GM21737 (cell line): ENCODE measurements at regions not wholly inside any gene's neighbourhood (a gene's known extent, or its start where the extent isn't known, plus 50 kb on each side); places are given as distances from the start of the nearest gene placed in this dataset.
A peak's percentile ranks its signal among the peaks of the same experiment; 100 is the strongest.
"Not testable (repeated sequence)": the region's sequence is repeated elsewhere in the genome, so short reads cannot be mapped to it uniquely, and the experiment has no call there.

Experiments used
- ATAC-seq: cut with Tn5 transposase; IDR thresholded peaks from one replicate; pipeline ENCODE4 v1.9.1; 2021; ENCODE audit warnings: mild to moderate bottlenecking, moderate library complexity; ENCODE audit not compliant: unreplicated experiment

- ATAC-seq: no peak
Measured at GRCh38 chr1:240722788-240723187, 110.8 kb upstream of the GREM2 start.

DNA sequence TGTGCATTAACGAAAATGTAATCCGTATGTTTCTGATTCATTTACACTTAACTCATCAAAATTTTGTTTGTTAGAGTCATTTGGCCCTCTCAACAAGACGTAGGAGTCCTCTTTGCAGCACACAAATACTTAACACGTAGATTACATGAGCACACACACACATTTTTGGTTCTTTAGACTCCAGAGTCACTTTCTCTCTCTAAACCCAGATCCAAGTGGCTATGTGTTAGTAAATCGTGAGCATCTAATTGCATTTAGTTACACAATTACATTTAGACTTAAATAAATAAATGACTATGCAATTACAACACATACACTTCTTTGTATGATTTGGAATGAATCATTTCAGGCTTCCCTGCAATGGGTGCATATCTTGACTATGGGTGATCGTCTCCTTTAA is 109.0 kb upstream of the GREM2 start:
- ATAC-seq: no peak

GRCh38 chr1:240719953-240720700 is 108.2 kb upstream of the GREM2 start:
- no peak for ATAC-seq

GRCh38 chr1:240716538-240716937 is 104.6 kb upstream of the GREM2 start:
- ATAC-seq: not testable (repeated sequence)

GRCh38 chr1:240714568-240715292 is 102.8 kb upstream of the GREM2 start:
- ATAC-seq: no peak

- ATAC-seq: no peak
Measured at GRCh38 chr1:240712014-240712731, 100.2 kb upstream of the GREM2 start.

GRCh38 chr1:240711020-240711419 is 99.1 kb upstream of the GREM2 start:
- no peak for ATAC-seq

- no peak for ATAC-seq
Measured at GRCh38 chr1:240709676-240710075, 97.7 kb upstream of the GREM2 start.

DNA sequence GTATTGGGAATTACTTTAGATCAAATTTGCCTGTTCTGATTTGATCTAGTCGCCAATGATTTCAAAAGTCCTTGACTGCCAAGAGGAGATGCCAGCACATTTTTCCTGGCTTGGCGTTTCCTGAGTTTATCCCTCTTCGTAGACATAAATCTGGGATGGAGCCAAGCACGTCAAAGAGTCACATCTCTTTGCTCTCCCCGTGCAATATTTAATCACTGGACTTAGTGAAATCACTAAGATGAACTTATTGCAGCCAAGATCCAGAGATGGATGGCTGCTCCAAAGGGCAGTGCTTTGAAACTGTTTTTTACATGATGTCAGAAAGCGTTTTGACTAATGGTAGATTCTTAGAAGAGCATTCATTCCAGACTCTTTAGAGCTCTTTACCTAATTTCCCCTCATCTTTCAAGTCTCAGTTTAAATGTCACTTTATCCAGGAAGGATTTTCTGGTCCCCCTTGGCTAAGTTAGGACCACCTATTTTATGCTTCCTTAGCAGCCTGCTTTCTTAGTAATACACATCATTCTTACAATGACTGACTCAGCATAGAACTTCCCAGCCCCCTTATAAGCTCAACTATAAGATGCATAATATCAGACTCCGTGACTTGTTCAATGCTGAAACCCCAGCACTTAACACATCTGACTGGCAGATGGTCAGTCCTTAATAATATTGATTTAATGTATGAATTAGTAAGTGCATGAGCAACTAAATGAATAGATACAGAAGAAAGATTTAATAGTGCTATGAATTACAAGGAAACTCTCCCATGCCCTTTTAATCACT is 94.4 kb upstream of the GREM2 start:
- no peak for ATAC-seq

DNA sequence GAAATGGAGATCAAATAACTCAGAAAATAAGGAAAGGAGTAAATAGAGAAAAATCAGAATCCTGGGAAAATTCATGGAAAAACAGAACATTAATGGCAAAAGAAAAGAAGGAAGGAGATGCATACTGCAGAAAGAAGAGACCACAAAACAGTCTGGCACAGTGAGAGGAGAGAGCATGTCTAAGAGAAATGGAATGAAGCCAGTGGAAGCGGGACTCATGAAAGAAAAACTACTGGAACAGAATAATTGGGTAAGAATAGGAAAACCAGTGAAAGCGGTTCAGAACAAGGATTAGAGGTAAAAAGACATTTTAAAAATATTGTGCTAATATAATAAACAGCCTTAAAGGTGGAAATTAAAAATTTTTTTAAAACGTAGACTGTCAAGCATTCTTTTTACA is 93.6 kb upstream of the GREM2 start:
- ATAC-seq: no peak

- no peak for ATAC-seq
Measured at GRCh38 chr1:240701412-240701811, 89.5 kb upstream of the GREM2 start.

DNA sequence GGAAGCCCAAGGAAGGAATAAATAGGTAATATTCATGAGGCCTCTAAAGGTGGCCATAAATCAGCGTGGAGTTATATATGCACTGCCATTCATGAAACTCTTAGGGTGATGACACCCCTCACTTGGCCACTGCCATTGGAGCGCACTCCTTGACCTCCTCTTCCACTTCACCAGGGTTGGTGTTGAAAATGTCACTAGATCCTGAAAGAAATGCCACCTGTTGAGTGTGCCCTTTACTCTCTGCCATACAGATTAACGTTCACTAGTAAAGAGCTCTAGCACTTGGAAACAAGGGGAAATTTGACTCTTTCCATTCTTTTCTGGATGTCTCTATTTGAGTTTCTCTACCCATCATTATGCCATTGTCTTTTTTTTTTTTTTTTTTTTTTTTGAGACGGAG is 83.5 kb upstream of the GREM2 start:
- ATAC-seq: no peak

- no peak for ATAC-seq
Measured at GRCh38 chr1:240693844-240694243, 81.9 kb upstream of the GREM2 start.

DNA sequence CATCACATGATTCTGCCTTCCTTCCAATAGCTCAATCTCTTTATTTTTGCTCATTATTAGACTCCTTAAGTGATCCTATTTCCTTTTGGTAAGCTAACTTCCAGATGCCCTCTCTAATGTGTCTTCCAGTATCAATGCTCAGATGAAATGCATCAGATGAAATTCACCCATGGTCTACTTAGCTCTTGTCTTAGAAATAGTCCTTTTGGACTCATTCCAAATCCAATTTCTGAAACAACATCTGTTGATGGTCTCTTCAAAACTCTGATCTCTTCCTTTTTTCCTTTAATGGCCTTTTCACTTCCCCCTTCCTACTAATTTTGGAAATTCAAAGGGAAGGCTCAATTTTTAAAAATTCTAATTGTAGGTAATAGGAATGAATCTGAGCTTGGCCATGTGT is 81.1 kb upstream of the GREM2 start:
- ATAC-seq: no peak

- ATAC-seq: no peak
Measured at GRCh38 chr1:240691909-240692705, 80.2 kb upstream of the GREM2 start.

DNA sequence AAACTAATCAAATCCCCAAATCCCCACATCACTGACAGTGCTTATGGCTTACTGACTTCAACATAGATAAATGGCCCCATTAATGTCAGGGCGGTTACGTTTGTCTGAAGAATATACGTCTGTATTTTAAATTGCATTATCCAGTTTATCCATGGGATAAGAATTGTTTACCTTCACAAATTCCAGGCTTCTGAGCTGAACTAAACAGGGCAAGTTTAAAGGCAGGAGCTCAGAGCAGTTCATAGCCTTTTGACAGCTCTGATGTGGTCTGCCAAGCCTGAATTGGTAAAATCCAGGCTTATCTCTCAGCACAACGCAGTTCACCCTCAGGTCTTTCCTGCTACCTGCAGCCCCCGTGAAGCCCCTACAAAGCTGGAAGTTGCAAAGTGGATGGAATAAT is 79.5 kb upstream of the GREM2 start:
- ATAC-seq: no peak

GRCh38 chr1:240687820-240688219 is 75.9 kb upstream of the GREM2 start:
- peak; percentile 99 for ATAC-seq

DNA sequence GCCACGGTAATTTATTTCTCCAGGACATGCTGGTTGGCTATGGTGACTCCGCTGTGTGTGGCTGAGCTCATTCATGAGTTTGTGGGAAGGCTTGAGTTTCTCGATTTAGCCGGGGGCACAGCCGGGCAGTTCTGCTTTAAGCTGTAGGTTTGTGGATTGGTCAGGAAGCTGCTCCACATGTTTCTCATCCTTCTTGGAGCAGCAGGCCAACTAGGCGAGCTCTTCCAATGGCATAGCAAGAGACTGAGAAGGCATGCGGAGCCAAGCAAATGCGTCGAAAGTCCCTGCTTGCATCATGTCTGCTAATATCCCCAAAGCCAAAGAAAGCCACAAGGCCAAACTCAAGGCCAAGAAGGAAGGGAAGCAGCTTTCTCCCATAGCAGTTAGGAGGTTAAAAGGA is 71.6 kb upstream of the GREM2 start:
- no peak for ATAC-seq

DNA sequence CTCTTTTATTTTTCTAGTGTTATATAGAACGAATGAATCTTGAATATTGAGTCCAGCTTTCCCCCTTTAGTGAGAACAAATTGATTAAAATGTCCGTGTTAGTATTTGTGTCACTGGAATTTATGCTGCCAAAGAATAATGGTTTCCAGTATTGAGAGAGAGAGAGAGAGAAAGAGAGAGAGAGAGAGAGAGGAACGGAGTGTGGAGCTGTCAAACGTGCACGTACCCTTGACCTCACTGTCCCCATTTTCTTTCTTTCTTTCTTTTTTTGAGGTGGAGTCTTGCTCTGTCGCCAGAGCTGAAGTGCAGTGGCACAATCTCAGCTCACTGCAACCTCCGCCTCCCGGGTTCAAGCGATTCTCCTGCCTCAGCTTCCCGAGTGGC is 70.9 kb upstream of the GREM2 start:
- ATAC-seq: no peak

DNA sequence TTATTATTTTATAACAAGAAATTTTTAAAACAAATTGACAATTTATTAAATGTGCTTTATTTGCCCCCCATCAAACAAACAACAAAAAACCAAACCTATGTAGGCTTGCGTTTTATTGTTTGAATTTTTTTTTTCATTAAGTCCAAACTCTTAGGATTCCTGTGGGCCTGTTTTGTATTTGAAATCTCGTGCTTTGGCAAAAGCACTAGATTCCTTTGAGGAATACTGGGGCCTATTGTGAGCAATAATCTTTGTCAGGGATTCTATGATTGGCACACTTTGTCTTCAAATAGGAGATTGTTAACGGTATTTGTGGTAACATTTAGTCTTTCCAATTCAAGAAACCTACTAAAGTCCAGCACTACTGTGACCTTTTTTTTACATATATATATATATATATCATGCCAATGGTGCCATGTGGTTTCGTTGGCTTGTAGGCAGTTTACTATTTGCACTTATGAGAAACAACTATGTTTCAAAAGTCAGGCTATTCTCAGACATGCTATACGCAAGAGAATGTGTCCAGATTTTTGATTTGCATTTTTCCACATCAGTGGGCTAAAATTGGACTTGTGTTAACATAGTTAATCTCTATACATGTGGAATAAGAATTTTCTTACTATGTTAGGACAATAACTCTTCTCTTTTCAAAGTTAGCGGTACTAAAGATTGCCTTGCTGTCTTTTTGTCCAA is 70.4 kb upstream of the GREM2 start:
- no peak for ATAC-seq
